ENCODE measurements at regions not wholly inside any gene's neighbourhood (a gene's known extent, or its start where the extent isn't known, plus 50 kb on each side); places are given as distances from the start of the nearest gene placed in this dataset.
"Not testable (repeated sequence)": the region's sequence is repeated elsewhere in the genome, so short reads cannot be mapped to it uniquely, and the experiment has no call there.

DNA sequence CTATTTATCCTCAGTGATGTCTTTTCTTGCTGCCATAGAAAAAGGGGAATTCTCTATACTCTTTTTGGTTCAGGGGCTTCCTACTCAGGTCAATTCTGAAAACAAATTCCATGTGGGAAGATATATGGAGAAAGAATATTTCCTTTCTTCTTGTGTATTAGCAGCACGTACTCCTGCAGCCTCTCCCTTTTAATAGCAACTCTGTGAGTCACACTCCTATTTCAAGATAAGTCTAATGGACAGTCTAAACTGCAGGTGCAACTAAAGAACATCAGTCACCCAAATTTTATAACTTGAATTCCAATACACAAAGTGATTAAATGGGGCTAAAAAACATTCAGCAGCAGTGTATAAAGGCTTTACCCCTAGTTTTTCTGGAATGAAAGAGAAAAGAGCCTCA lies 942.2 kb downstream of the CNTNAP5 start:
- DNase-seq (ENCODE audit: low spot score) = no peak

DNA sequence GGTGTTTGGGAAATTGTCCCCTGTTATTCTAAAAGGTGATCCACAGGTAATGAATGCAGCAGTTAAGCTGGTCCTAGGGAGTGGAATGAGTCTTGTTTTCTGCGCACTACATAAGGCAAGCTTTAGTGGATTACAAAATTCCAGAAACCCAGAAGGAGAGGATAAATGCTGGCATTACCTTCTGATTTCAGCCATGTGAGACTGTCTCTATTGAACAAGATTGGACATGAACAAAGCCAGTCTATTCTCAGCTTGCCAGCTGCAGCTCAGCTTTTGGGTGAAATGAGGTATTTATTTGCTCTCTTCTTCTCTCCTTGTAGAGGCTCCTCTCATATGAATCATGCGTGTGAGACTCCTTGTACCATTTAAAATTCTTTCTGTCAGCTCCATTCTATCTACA lies 944.9 kb downstream of the CNTNAP5 start:
- no peak for DNase-seq (ENCODE audit: low spot score)

DNA sequence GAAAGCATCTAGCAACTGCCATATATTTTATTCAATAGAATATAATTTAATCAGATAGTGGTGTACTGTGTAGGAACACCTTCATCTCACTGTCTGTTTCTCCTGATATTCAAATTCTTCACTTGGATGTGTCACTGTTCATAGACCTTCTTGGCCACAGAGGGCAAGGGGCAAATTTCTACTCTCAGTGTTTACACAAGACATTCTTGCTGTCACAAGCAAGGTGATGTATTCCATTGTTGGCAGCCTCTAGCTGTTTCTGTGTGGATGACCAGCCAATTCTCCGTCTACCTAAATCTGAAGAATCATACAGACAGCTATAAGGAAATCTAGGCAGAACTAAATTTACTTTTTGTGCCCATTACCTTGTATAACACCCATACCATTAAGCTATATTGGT lies 948.3 kb downstream of the CNTNAP5 start:
- DNase-seq (ENCODE audit: low spot score) = no peak

DNA sequence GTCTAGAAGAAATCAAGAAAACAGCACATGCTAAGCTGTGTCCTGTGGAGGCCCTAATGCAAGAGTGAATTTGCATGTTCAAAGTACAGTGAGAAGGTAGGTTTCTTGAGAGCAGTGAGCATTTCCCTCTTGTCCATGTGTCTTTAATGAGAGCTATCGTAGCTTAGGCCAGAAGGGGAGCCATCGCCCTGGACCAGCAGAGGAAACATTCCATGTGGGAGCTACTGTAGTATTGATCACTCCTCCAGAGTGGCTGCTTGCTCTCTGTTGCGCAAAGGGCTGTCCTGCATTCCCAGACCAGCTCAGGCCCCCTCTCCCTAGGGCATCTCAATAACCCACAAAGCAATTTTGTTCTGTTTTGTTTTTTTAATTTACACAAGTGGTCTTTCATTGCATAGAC lies 950.1 kb downstream of the CNTNAP5 start:
- DNase-seq (ENCODE audit: low spot score) = no peak

DNA sequence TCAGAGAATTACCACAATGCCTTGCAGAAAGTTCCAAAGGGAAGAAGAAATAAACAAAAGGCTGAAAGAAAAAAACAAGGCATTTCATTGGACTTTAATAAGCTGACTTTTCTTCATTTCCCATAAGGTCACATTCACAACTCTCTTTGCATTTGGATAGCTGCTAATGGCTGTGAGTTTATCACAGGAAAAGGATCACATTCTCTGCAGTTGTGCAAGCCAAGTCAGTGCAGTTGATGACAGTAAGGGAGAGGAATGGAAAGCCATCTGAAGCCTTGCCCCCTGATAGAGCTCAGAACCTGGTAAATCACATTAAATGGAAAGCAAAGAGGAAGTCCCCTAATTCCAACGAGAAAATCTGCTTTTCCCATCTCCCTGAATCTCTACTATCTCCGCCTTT lies 950.6 kb downstream of the CNTNAP5 start:
- DNase-seq (ENCODE audit: low spot score) = no peak

DNA sequence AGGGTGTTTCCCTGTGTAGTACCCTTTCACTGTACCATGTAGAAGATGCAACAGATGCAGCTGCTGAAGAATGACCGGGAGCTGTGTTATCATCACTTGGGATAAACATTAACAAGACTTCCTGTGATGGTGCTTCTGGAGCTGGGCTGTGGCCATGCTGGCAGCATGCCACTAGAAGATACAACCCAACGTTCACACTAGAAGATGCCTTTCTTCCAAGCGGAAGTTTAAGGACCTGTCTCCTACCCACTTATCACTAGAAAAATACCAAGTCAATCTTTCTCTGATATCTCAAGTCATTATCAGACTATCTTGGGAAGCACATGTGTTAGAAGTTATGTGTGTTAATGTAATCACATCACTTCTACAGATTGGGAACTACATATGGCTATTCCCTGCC lies 953.5 kb downstream of the CNTNAP5 start:
- DNase-seq (ENCODE audit: low spot score) = no peak

DNA sequence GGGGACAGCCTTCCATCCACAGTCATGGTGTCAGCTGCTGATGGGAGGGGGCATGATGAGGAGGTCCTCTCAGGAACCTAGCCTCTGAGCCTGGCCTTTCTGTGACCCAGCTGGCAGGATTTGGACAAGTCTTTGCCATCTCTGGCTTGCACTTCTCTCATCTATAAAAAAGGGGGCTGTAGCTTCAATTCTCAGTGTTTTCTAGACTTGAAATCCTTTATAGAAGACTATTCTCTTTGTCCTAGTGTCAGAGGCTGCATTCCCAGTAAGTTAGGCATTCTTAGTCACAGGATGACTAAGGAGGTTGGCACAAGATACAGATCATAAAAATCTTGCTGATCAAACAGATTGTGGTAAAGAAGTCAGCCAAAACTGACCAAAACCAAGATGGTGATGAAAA lies 958.5 kb downstream of the CNTNAP5 start:
- peak; percentile 53 for DNase-seq (ENCODE audit: low spot score)

DNA sequence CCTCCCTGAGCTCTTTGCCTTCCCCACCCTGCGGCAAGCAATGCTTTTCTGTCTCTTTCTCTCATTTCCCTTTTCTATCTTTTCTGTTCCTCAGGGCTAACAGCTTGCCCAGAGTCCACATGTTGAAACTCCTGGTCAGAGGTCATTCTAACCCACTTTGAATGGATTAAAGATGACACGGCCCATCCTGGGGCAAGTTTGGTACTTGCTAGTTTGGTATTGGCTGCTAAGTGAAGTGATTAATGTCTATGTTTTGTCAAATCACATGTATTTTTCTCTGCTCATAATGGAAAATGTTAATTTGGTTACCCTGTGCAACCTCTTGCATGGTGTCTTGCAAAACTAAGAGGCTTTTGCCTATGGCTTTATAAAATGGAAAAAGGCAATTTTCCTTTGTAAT lies 960.2 kb downstream of the CNTNAP5 start:
- DNase-seq (ENCODE audit: low spot score) = no peak

DNA sequence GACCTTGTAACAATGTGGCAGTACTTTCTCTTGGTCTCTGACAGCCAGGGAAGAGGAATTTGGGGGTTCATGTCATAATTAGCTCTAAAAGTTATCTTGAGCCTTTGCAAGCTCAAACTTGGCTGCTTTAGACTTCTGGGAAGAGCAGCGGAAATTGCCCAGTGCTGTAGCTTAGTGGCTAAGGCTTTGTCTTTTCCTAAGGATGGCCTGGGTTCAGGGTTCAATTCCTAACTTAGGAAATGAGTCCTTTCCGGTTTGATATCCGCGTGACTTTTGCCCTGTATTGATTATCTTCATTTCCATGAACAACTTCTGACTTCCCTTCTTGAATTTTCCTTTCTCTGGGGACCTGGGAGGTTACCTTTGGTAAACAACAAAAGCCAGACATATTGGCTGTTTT lies 961.0 kb downstream of the CNTNAP5 start:
- no peak for DNase-seq (ENCODE audit: low spot score)

DNA sequence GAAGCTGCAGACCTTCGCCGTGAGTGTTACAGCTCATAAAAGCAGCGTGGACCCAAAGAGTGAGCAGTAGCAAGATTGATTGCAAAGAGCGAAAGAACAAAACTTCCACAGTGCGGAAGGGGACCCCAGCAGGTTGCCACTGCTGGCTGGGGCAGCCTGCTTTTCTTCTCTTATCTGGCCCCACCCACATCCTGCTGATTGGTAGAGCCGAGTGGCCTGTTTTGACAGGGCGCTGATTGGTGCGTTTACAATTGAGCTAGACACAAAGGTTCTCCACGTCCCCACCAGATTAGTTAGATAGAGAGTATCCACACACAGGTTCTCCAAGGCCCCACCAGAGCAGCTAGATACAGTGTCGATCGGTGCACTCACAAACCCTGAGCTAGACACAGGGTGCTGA lies 961.8 kb downstream of the CNTNAP5 start:
- not testable (repeated sequence) for DNase-seq (ENCODE audit: low spot score)

DNA sequence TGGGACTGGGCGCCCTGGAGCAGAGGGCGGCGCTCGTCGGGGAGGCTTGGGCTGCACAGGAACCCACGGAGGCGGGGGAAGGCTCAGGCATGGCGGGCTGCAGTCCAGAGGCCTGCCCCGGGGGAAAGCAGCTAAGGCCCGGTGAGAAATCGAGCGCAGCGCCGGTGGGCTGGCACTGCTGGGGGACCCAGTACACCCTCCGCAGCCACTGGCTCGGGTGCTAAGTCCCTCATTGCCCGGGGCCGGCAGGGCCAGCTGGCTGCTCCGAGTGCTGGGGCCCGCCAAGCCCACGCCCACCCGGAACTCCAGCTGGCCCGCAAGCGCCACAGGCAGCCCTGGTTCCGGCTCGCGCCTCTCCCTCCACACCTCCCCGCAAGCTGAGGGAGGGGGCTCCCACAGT lies 962.3 kb downstream of the CNTNAP5 start:
- not testable (repeated sequence) for DNase-seq (ENCODE audit: low spot score)

DNA sequence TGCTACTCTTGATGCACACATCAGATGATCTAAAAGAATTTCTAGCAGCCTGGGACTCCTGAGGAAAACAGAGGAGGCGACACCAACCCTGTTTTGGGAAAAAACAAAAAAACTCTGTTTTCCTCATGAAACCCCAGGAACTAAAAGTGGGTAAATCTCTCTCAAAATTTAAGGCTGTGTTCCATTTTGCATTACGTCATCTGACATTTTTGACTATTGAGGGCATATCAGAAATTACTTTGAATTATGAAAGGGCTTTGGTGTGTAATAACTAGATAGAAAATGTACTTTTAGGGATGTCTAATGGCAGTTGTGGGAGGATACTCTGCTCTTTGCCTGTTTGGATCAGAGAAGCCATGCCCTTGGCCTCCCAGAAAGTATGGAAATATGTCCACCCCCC lies 963.0 kb downstream of the CNTNAP5 start:
- no peak for DNase-seq (ENCODE audit: low spot score)

DNA sequence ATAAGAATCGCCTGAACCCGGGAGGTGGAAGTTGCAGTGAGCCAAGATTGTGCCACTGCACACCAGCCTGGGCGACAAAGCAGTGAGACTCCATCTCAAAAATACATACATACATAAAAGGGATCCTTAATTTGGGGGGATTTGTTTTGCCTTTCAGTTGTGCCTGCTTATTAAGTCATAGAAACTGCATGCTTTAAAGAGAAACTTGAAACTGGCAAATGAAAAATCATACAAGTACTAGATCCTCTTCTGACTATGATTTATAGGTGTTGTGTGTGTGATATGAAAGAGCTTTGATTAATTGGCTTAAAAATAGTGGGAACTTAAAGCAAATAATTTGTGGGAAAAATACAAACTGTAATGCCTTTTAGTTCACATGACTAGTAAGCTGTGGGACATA lies 963.7 kb downstream of the CNTNAP5 start:
- DNase-seq (ENCODE audit: low spot score) = no peak

DNA sequence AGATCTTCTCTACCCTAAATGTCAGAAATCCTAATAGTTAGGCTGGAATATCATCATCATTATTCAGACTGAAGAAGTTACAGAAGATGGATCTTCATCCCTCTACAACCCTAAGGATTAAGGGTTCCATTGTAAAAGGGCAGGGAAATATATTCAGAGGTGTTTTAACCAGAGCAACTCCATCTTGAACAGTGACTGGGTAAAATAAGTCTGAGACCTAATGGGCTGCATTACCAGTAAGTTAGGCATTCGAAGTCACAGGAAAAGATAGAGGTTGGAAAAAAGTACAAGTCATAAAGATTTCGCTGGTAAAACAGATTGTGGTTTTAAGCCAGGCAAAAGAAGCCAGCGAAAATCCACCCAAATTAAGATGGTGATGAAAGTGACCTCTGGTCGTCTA lies 968.7 kb downstream of the CNTNAP5 start:
- no peak for DNase-seq (ENCODE audit: low spot score)

DNA sequence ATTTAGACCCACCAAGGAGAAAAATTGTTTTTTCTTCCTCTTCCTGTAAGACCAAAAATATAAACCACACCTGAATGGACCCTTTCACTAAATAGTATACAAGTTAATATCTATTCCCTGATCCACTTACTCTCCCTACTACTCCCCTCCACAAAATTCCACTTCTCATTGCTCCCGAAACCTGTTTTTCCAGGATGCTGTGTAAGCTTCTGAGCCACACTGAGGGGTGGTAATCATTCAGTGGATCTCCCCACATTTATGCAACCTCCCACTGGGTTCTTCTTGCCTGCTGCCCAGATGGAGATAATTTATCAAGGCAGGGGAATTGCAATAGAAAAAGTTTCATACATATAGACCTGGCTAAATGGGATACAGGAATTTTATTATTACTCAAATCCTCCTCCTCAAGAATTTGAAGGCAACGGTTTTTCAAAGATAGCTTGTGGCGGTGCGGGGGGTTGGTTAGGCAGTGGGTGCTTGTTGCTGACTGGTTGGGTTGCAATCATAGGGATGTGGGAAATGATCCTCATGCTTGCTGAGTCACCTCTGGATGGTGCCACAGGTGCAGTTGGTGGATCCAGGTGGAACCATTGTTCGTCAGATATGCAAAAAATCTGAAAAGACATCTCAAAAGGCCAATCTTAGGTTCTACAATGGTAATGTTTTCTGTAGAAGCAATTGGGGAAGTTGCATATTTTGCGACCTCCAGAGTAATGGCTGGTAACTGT lies 970.3 kb downstream of the CNTNAP5 start:
- no peak for DNase-seq (ENCODE audit: low spot score)

DNA sequence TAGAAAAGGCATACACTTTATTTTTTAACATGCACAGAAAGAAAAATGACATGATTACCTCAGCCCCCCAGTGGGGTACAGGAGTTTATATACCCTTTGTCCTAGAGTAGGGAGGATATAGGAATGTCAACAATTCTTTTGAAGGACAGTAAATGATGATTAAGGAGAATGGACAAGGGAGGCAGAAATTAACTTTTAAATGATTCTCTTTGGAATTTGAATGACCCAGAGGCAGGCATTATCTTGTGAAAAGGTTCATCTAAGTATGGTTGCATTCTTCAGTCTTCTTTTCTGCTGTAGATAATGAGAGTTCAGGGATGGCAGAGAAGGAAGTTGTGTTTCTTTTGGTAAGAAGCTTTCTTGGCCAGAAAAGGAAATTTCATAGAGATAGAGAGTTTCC lies 971.3 kb downstream of the CNTNAP5 start:
- DNase-seq (ENCODE audit: low spot score) = no peak

DNA sequence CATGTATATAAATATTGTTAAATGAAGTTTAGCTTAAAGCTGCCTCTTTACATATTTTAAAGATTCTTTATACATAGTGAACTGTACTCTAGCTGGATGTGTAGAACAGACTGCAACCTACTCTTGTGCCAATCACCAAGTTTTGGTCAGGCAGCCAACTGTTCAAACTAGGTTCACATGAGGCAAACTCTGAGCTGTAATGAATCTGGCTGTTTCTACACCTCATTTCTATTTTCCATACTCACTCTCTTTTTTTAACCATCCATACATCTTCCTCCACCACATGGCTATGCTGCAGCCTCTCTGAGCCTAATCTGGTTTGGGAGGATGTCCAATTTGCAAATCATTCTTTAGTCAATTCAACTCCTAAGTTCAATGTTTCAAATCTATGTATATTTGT lies 974.8 kb downstream of the CNTNAP5 start:
- no peak for DNase-seq (ENCODE audit: low spot score)

DNA sequence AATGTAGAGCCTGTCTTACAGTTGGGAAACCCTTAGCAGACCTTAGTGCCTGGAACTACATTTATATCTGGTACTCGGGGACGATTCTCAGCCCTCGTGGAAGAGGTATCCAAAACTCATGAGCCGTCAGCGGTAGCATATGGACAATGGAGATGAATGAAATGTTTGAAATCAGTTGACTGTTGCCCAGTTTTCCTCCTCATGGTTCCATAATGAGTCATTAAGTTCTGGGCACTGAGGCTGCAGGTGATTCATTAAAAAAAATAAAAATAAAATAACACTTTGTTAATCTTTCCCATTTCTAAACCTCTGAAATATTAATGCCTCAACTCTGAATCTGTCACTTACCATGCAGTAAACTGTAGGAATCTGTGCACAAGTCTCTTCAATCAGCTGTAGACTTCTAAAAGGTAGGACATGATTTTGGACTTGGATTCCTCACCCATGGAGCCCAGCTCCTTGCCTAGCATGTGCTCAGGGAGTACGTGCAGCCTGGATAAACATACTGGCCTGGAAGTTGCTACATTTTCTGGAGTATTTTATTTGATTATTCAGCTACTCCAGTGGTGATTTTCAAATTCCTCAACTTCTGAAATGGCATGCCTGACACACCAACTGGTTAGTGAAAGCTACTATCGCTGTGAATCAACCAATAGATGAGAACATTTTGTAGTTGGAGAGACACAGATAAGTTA lies 979.2 kb downstream of the CNTNAP5 start:
- no peak for DNase-seq (ENCODE audit: low spot score)

DNA sequence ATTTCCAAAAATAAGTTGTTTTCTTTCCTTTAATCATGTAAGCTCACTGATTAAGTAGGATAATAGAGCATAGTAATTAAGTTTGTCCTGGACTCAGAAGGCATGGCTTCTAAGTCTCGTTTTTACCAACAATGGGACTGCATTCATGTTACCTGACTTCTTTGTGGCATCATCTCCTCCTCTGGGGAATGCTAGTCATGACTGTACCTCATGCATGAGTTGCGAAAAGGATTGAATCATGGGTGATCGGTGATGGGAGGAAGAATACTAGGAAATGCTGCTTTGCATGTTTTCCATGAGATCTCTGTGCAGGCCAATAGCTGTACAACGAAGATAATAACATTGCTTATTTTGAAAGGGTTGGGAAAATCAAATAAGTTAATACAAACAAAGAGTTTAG lies 981.6 kb downstream of the CNTNAP5 start:
- no peak for DNase-seq (ENCODE audit: low spot score)

DNA sequence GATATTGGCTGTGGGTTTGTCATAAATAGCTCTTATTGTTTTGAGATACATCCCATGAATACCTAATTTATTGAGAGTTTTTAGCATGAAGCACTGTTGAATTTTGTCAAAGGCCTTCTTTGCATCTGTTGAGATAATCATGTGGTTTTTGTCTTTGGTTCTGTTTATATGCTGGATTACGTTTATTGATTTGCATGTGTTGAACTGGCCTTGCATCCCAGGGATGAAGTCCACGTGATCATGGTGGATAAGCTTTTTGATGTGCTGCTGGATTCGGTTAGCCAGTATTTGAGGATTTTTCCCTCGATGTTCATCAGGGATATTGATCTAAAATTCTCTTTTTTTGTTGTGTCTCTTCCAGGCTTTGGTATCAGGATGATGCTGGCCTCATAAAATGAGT lies 1003.6 kb downstream of the CNTNAP5 start:
- DNase-seq (ENCODE audit: low spot score) = not testable (repeated sequence)

DNA sequence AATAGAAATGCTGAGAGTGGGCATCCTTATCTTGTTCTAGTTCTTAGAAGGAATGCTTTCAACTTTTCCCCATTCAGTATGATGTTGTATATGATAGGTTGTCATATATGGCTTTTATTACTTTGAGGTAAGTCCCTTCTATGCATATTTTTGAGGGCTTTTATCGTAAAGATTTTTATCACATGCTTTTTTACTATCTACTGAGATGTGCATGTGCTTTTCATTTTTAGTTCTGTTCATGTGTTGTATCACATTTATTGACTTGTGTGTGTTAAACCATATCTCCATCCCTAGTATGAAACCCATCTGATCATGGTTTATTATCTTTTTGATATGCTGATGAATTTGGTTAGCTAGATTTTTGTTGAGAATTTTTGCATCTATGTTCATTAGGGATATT lies 1008.8 kb downstream of the CNTNAP5 start:
- DNase-seq (ENCODE audit: low spot score) = no peak

DNA sequence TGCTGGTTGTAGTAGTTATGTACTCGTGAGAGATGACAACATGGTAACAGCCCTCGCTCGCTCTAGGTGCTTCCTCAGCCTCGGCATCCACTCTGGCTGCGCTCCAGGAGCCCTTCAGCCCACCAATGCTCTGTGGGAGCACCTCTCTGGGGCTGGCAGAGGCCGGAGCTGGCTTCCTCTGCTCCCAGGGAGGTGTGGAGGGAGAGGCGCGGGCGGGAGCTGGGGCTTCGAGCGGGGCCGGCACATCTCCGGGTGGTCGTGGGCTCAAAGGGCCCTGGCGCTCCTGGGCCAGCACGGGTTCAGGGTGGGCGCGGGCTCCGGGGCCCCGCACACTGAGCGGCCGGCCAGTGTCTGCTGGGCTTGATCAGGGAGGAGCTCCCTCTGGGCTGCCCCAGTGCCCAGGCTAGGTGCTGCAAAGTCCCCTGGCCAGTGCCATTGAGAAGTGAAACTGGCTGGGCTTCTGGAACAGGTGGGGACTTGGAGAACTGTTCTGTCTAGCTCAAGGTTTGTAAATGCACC lies 1012.1 kb downstream of the CNTNAP5 start:
- DNase-seq (ENCODE audit: low spot score) = no peak

DNA sequence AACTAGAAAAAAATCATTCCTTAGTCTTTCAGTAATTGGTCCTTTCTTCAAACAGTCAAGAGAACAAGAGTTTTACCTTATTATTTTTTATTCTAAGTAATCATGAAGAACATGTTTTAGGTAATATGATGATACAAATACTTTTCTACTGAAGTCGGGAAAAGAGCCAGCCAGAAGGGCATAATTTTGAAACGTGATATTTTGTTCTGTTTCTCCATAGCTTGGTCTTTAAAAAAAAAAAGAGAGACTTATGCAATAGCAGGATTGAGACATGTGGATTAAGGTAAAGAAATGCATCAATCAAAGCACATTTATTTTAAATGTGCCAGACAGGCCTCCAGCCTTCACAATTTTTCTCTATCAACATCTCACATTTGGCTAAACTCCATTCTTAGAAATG lies 1016.8 kb downstream of the CNTNAP5 start:
- no peak for DNase-seq (ENCODE audit: low spot score)

DNA sequence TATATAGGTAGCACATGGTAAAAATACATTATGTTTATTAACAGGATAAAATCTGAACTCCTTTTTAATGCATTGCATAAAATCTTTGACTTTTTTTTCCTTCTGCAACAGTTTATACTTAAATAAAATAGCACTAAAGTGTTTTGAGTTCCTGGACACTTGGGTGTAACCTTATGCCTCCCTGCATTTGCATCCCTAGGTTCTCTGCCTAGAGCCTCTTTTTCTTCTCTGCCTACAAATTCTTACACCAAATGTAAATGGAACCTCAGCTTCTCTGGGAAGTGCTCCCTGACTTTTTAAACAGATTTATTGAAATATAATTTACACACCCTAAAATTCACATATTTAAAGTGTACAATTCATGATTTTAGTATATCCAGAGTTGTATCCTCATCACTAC lies 1017.6 kb downstream of the CNTNAP5 start:
- DNase-seq (ENCODE audit: low spot score) = no peak

Data from SW480 (cell line).